GM12878 (cell line): ENCODE measurements at regions not wholly inside any gene's neighbourhood (a gene's known extent, or its start where the extent isn't known, plus 50 kb on each side); places are given as distances from the start of the nearest gene placed in this dataset.

ENCODE experiments used
- BCL11A ChIP-seq: IDR thresholded peaks from 2 replicates; pipeline ENCODE4 v1.6.1; 2011; ENCODE audit warnings: low read depth, low read length
- BHLHE40 ChIP-seq, 2 experiments: fragments of 450-650 bp in 1 of 2; IDR thresholded peaks; 2 replicates each; pipeline ENCODE4 v1.6.1; 2011 to 2017; ENCODE audit warnings: low read depth in 2 of 2, borderline replicate concordance in 1 of 2, improper control_type of control experiment in 1 of 2, low read length in 1 of 2, mild to moderate bottlenecking in 1 of 2
- CBX5 ChIP-seq: sonication (generic); IDR thresholded peaks from 2 replicates; pipeline ENCODE4 v1.6.1; 2016; ENCODE audit warnings: low read depth, moderate library complexity, mild to moderate bottlenecking, inconsistent platforms
- DPF2 ChIP-seq: fragments of 450-650 bp; IDR thresholded peaks from 2 replicates; pipeline ENCODE4 v1.6.1; 2017; ENCODE audit warnings: mild to moderate bottlenecking
- EED ChIP-seq: sonication (generic); IDR thresholded peaks from 2 replicates; pipeline ENCODE4 v1.6.1; 2016; ENCODE audit warnings: antibody characterized with exemption, low read depth
- POLR2A ChIP-seq: IDR thresholded peaks from 2 replicates; pipeline ENCODE4 v1.6.1; 2011; ENCODE audit warnings: low read depth, mild to moderate bottlenecking, low read length
- POLR2AphosphoS2 ChIP-seq: IDR thresholded peaks from 2 replicates; pipeline ENCODE4 v1.6.1; 2011; ENCODE audit warnings: low read depth, mild to moderate bottlenecking, low read length, improper control_type of control experiment, moderate library complexity
- RAD21 ChIP-seq: IDR thresholded peaks from 2 replicates; pipeline ENCODE4 v1.6.1; 2011; ENCODE audit warnings: mild to moderate bottlenecking, low read depth, low read length, moderate library complexity; ENCODE audit not compliant: insufficient read depth
- RAD51 ChIP-seq: fragments of 450-650 bp; IDR thresholded peaks from 2 replicates; pipeline ENCODE4 v1.6.1; 2016; ENCODE audit warnings: moderate library complexity, mild to moderate bottlenecking, inconsistent platforms
- RBBP5 ChIP-seq: fragments of 200-600 bp; sonication (generic); conservative IDR thresholded peaks from 2 replicates; pipeline ENCODE4 v1.6.1; 2016
- RELA ChIP-seq: fragments of 450-650 bp; IDR thresholded peaks from 2 replicates; pipeline ENCODE4 v1.8.0; 2014; ENCODE audit warnings: borderline replicate concordance; ENCODE audit not compliant: partially characterized antibody
- SMARCA5 ChIP-seq: fragments of 450-650 bp; IDR thresholded peaks from 2 replicates; pipeline ENCODE4 v1.6.1; 2017; ENCODE audit warnings: mild to moderate bottlenecking
- TARDBP ChIP-seq: IDR thresholded peaks from 2 replicates; pipeline ENCODE4 v1.6.1; 2016; ENCODE audit warnings: borderline replicate concordance
- WRNIP1 ChIP-seq: IDR thresholded peaks from 2 replicates; pipeline ENCODE4 v1.6.1; 2011; ENCODE audit warnings: low read depth, low read length, improper control_type of control experiment, borderline replicate concordance
- YY1 ChIP-seq: IDR thresholded peaks from 2 replicates; pipeline ENCODE4 v1.6.1; 2011; ENCODE audit warnings: low read depth, mild to moderate bottlenecking, low read length
- ZNF274 ChIP-seq: IDR thresholded peaks from one replicate; pipeline ENCODE4 v1.8.0; 2011; ENCODE audit not compliant: insufficient read length, insufficient read depth
- TF ChIP-seq, protein P1 (sequence below): IDR thresholded peaks from 2 replicates; pipeline ENCODE4 v1.6.1; 2012; ENCODE audit warnings: low read depth, low read length, improper control_type of control experiment
- TF ChIP-seq, protein P2 (sequence below): fragments of 450-650 bp; IDR thresholded peaks from 2 replicates; pipeline ENCODE4 v1.6.1; 2018; ENCODE audit warnings: borderline replicate concordance, mild to moderate bottlenecking; ENCODE audit not compliant: partially characterized antibody
- TF ChIP-seq, protein P3 (sequence below): fragments of 450-650 bp; IDR thresholded peaks from 2 replicates; pipeline ENCODE4 v1.6.1; 2017; ENCODE audit warnings: mild to moderate bottlenecking, low read depth, inconsistent platforms; ENCODE audit not compliant: poor library complexity, severe bottlenecking
- TF ChIP-seq, protein P4 (sequence below): IDR thresholded peaks from 2 replicates; pipeline ENCODE4 v1.6.1; 2011; ENCODE audit warnings: low read depth, mild to moderate bottlenecking, low read length, moderate library complexity, borderline replicate concordance; ENCODE audit errors: extremely low read depth
- TF ChIP-seq, protein P5 (sequence below), 3 experiments: IDR thresholded peaks in 2 of 3; conservative IDR thresholded peaks in 1 of 3; 2 replicates each; pipeline ENCODE4 v1.5.1; 2011; ENCODE audit warnings: low read depth in 3 of 3, low read length in 3 of 3, mild to moderate bottlenecking in 3 of 3, control low read depth in 2 of 3, moderate library complexity in 2 of 3, inconsistent platforms in 1 of 3, mixed read lengths in 1 of 3; ENCODE audit not compliant: control insufficient read depth in 2 of 3, insufficient read depth in 1 of 3; ENCODE audit errors: extremely low read depth in 1 of 3

DNA sequence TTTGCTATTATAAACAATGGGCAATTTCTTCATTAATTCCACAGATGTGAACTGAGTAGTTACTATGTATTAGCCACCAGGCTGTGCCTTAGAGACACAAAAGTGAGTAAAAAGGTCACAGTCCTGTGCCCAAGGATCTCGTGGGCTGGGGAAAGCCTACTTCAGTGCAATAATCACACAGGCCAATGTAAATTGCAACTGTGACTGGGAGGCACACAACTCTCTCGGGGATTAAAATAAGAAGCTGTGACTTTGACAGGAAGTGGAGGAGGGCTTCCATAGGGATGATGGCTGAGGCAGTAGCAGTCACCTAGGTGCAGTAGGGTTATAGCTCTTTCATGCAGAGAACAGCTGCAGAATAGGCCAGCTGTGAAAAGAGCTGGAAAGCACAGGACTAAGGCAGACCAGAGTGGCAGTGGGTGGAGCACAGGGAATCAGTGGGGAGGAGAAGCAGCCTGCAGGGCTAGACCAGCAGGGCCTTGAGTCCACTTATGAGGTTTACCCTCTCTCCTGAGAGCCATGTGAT lies 121.9 kb downstream of the MAB21L3 start (continued):
- TF ChIP-seq EED (no peak), RAD21 (peak; percentile 54), RELA (no peak), POLR2AphosphoS2 (no peak), TARDBP (no peak), WRNIP1 (no peak), RBBP5 (no peak), CBX5 (no peak), BHLHE40 (IDR thresholded peaks at IDR 0.05; ENCODE audit: borderline replicate concordance in 1 of 2, low read depth in 2 of 2, low read length in 1 of 2) (peak in 1 of 2 experiments; percentile 27; a peak in 1 of 4 replicates), BCL11A (no peak), DPF2 (0 out of 2 replicates have a peak, but pooled peaks have one; percentile 27), YY1 (no peak), RAD51 (no peak), ZNF274 (no peak), POLR2A (no peak), SMARCA5 (no peak)
- TF ChIP-seq, protein P1, sequence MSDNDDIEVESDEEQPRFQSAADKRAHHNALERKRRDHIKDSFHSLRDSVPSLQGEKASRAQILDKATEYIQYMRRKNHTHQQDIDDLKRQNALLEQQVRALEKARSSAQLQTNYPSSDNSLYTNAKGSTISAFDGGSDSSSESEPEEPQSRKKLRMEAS, result no peak
- TF ChIP-seq, protein P2, sequence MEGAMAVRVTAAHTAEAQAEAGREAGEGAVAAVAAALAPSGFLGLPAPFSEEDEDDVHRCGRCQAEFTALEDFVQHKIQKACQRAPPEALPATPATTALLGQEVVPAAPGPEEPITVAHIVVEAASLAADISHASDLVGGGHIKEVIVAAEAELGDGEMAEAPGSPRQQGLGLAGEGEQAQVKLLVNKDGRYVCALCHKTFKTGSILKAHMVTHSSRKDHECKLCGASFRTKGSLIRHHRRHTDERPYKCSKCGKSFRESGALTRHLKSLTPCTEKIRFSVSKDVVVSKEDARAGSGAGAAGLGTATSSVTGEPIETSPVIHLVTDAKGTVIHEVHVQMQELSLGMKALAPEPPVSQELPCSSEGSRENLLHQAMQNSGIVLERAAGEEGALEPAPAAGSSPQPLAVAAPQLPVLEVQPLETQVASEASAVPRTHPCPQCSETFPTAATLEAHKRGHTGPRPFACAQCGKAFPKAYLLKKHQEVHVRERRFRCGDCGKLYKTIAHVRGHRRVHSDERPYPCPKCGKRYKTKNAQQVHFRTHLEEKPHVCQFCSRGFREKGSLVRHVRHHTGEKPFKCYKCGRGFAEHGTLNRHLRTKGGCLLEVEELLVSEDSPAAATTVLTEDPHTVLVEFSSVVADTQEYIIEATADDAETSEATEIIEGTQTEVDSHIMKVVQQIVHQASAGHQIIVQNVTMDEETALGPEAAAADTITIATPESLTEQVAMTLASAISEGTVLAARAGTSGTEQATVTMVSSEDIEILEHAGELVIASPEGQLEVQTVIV, result no peak
- TF ChIP-seq, protein P3, sequence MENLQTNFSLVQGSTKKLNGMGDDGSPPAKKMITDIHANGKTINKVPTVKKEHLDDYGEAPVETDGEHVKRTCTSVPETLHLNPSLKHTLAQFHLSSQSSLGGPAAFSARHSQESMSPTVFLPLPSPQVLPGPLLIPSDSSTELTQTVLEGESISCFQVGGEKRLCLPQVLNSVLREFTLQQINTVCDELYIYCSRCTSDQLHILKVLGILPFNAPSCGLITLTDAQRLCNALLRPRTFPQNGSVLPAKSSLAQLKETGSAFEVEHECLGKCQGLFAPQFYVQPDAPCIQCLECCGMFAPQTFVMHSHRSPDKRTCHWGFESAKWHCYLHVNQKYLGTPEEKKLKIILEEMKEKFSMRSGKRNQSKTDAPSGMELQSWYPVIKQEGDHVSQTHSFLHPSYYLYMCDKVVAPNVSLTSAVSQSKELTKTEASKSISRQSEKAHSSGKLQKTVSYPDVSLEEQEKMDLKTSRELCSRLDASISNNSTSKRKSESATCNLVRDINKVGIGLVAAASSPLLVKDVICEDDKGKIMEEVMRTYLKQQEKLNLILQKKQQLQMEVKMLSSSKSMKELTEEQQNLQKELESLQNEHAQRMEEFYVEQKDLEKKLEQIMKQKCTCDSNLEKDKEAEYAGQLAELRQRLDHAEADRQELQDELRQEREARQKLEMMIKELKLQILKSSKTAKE, result no peak
- TF ChIP-seq, protein P4, sequence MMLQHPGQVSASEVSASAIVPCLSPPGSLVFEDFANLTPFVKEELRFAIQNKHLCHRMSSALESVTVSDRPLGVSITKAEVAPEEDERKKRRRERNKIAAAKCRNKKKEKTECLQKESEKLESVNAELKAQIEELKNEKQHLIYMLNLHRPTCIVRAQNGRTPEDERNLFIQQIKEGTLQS, result no peak
- TF ChIP-seq, protein P5, sequence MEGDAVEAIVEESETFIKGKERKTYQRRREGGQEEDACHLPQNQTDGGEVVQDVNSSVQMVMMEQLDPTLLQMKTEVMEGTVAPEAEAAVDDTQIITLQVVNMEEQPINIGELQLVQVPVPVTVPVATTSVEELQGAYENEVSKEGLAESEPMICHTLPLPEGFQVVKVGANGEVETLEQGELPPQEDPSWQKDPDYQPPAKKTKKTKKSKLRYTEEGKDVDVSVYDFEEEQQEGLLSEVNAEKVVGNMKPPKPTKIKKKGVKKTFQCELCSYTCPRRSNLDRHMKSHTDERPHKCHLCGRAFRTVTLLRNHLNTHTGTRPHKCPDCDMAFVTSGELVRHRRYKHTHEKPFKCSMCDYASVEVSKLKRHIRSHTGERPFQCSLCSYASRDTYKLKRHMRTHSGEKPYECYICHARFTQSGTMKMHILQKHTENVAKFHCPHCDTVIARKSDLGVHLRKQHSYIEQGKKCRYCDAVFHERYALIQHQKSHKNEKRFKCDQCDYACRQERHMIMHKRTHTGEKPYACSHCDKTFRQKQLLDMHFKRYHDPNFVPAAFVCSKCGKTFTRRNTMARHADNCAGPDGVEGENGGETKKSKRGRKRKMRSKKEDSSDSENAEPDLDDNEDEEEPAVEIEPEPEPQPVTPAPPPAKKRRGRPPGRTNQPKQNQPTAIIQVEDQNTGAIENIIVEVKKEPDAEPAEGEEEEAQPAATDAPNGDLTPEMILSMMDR (IDR thresholded peaks at IDR 0.05 in 2 of 3, conservative IDR thresholded peaks at IDR 0.05 in 1 of 3; ENCODE audit: control insufficient read depth in 2 of 3, extremely low read depth in 1 of 3, insufficient read depth in 1 of 3, low read depth in 3 of 3, low read length in 3 of 3), result peak; percentile 10 to 52 (median 17); a peak in 2 of 6 replicates
